Heart right ventricle (tissue), 16 donors: ENCODE measurements at regions not wholly inside any gene's neighbourhood (a gene's known extent, or its start where the extent isn't known, plus 50 kb on each side); places are given as distances from the start of the nearest gene placed in this dataset.

ENCODE experiments used
- ATAC-seq, 8 donors: fragments of 200-7000 bp; cut with Tn5 transposase; one replicate each; pipeline ENCODE4 v1.9.1; 2020; ENCODE audit warnings: mild to moderate bottlenecking in 8 of 8, moderate library complexity in 8 of 8, moderate number of reproducible peaks in 1 of 8
- DNase-seq, 2 donors: peaks; one replicate each; pipeline ENCODE4 v3.0.0-alpha.2; 2020
- H3K27ac ChIP-seq, 10 donors: fragments of 200-600 bp; sonication (generic) in 2 of 10; one replicate each; pipeline versions ENCODE4 v1.5.0 to v1.8.0; 2020 to 2022; ENCODE audit warnings: mild to moderate bottlenecking in 3 of 10
- H3K27me3 ChIP-seq, 7 donors: fragments of 200-600 bp; one replicate each; pipeline ENCODE4 v1.8.0; 2021 to 2022; ENCODE audit warnings: mild to moderate bottlenecking in 2 of 7
- H3K36me3 ChIP-seq, 9 donors: fragments of 200-600 bp; sonication (generic) in 1 of 9; one replicate each; pipeline versions ENCODE4 v1.5.0 to v1.8.0; 2020 to 2022; ENCODE audit warnings: mild to moderate bottlenecking in 2 of 9
- H3K4me1 ChIP-seq, 9 donors: fragments of 200-600 bp; sonication (generic) in 1 of 9; one replicate each; pipeline versions ENCODE4 v1.5.0 to v1.8.0; 2020 to 2022; ENCODE audit warnings: mild to moderate bottlenecking in 4 of 9
- H3K4me3 ChIP-seq, 10 donors: fragments of 200-600 bp; sonication (generic) in 2 of 10; one replicate each; pipeline versions ENCODE4 v1.5.0 to v1.8.0; 2020 to 2022; ENCODE audit warnings: mild to moderate bottlenecking in 7 of 10, moderate library complexity in 2 of 10
- H3K9me3 ChIP-seq, 11 donors: fragments of 200-600 bp in 10 of 11; sonication (generic) in 2 of 11; one replicate each; pipeline versions ENCODE4 v1.5.0 to v1.8.0; 2013 to 2022; ENCODE audit warnings: mild to moderate bottlenecking in 2 of 11, control low read depth in 1 of 11, moderate library complexity in 1 of 11
- CTCF ChIP-seq, 9 donors: fragments of 200-600 bp; sonication (generic) in 2 of 9; IDR thresholded peaks; one replicate each; pipeline versions ENCODE4 v1.5.0 to v1.8.0; 2021 to 2022; ENCODE audit warnings: antibody characterized with exemption in 9 of 9, mild to moderate bottlenecking in 5 of 9, moderate library complexity in 1 of 9
- WGBS, 2 donors: extraction: QIAGEN DNeasy Blood & Tissue Kit; methylation state at CpG; one replicate each; pipeline ENCODE4 v1.1.7; 2013; ENCODE audit warnings: inconsistent platforms in 1 of 2; 5-methylcytosine and 5-hydroxymethylcytosine counted together
- intact Hi-C, 10 donors: fragments of 100-400 bp; cut with DNase I; formaldehyde crosslinking; loops; one replicate each; pipeline versions ENCODE4 v1.11.1 to v1.14.2; 2022
- donor health status: Arrhythmogenic right ventricular cardiomyopathy.
- donor health status: ischemic (EF 13 %, LVEDD 7.1; RV severe dilation, severe dysfunction).
- donor health status: healthy with polysubstance abuse.
- donor health status: DM: no; HTN: yes; CAD: no.
- donor health status: DM: no; HTN: no; CAD: no.
- donor health status: ischemic (EF 25% LVEDD 6.9; RV normal size, moderate dysfunction).
- donor health status: ischemic (EF 25% LVEDD 5.7; RV mildly dilated, moderate dysfunction).
- donor health status: healthy.
- donor health status: DM: yes; HTN: yes; CAD: no.
- donor health status: Ischemic cardiomyopathy.
- donor health status: ischemic (EF 35%, LVEDD 5.7; RV mildly dilated, moderate dysfunction).
- donor health status: nonischemic (EF 11% LVEDD 7.7; RV severe dilation, severe dysfunction).
- donor health status: DM: yes; HTN: yes; CAD: no.
- donor health status: PGD.
- donor health status: ischemic (EF 29% LVEDD 5.4; RV normal size, mild dysfunction).
- donor health status: nonischemic (EF 23%, LVEDD 6.1; RV moderate dilation, normal function).

GRCh38 chr18:75492852-75493251 is 65.3 kb upstream of the SMIM21 start:
- Histone ChIP-seq H3K9me3 (no peaks in the 10 kb centered on the region), H3K27ac (no peak overlapping the region), H3K4me1 (no peaks in the 10 kb centered on the region), H3K36me3 (no peaks in the 10 kb centered on the region), H3K4me3 (no peak overlapping the region), H3K27me3 (peaks cover 0 to 17% (median 8%) of the 10 kb centered on the region in 7 donors)
- no peak for TF ChIP-seq CTCF (IDR thresholded peaks at IDR 0.05)
- ATAC-seq = no peak
- intact Hi-C loops = no loop called here
- 80 to 84% methylated on average over 2 of the region's 2 CpGs for whole genome bisulfite sequencing, 2 donors
- DNase-seq = no peak

- Histone ChIP-seq H3K4me3 (no peak overlapping the region), H3K4me1 (no peaks in the 10 kb centered on the region), H3K27me3 (peaks cover 0 to 14% (median 0%) of the 10 kb centered on the region in 7 donors), H3K27ac (no peak overlapping the region), H3K36me3 (no peaks in the 10 kb centered on the region), H3K9me3 (no peaks in the 10 kb centered on the region)
- 80 to 93% methylated on average over 5 of the region's 5 CpGs for WGBS, 2 donors
- no peak for DNase-seq
- no peak for TF ChIP-seq CTCF (IDR thresholded peaks at IDR 0.05)
- no peak for ATAC-seq
- intact Hi-C loops = no loop called here
These were observed 63.9 kb upstream of the SMIM21 start for GRCh38 chr18:75491361-75491760.

GRCh38 chr18:75489493-75490190 is 62.1 kb upstream of the SMIM21 start:
- Histone ChIP-seq H3K27ac (no peak overlapping the region), H3K4me3 (no peak overlapping the region), H3K4me1 (no peaks in the 10 kb centered on the region), H3K27me3 (peaks cover 0 to 7% (median 0%) of the 10 kb centered on the region in 7 donors), H3K36me3 (no peaks in the 10 kb centered on the region), H3K9me3 (peaks cover 0 to 2% (median 0%) of the 10 kb centered on the region in 11 donors)
- WGBS, 2 donors = 78 to 85% methylated on average over 13 of the region's 13 CpGs
- no peak for TF ChIP-seq CTCF (IDR thresholded peaks at IDR 0.05)
- no peak for DNase-seq
- peak in 5 of 8 donors; percentile 38 to 87 (median 62) for ATAC-seq
- intact Hi-C loops = loop anchor here in 2 of 10 donors (10.0 kb wide), 1 partner anchor 835 kb away; no protein-coding TSS in a partner anchor

- peaks cover 0 to 35% (median 10%) of the 10 kb centered on the region in 11 donors for H3K9me3 ChIP-seq
- H3K4me1 ChIP-seq = no peaks in the 10 kb centered on the region
- WGBS, 2 donors = 86 to 93% methylated on average over 3 of the region's 3 CpGs
- H3K27ac ChIP-seq = no peak overlapping the region
- TF ChIP-seq CTCF (IDR thresholded peaks at IDR 0.05) = no peak
- intact Hi-C loops = loop anchor here in 2 of 10 donors (10.0 kb wide), 1 partner anchor 829 kb away; no protein-coding TSS in a partner anchor
- no peak overlapping the region for H3K4me3 ChIP-seq
- H3K27me3 ChIP-seq = peaks cover 0 to 7% (median 0%) of the 10 kb centered on the region in 7 donors
- H3K36me3 ChIP-seq = no peaks in the 10 kb centered on the region
- ATAC-seq (no peak), DNase-seq (no peak)
These were observed 56.2 kb upstream of the SMIM21 start for GRCh38 chr18:75483662-75484061.
